Thyroid gland (tissue), 4 donors: ENCODE measurements at regions not wholly inside any gene's neighbourhood (a gene's known extent, or its start where the extent isn't known, plus 50 kb on each side); places are given as distances from the start of the nearest gene placed in this dataset.

Experiments
- POLR2A ChIP-seq, 2 donors: fragments of 450-650 bp; IDR thresholded peaks; one replicate each; pipeline ENCODE4 v1.6.1; 2017; ENCODE audit warnings: antibody characterized with exemption in 2 of 2, mild to moderate bottlenecking in 2 of 2, moderate library complexity in 1 of 2
- TF ChIP-seq, protein P1 (sequence below), 6 experiments: fragments of 200-600 bp in 3 of 6; fragments of 450-650 bp in 3 of 6; sonication (generic) in 3 of 6; IDR thresholded peaks; one replicate each; pipeline ENCODE4 v1.5.1; 2016 to 2019; ENCODE audit warnings: antibody characterized with exemption in 6 of 6, mild to moderate bottlenecking in 2 of 6, inconsistent platforms in 1 of 6, moderate library complexity in 1 of 6

DNA sequence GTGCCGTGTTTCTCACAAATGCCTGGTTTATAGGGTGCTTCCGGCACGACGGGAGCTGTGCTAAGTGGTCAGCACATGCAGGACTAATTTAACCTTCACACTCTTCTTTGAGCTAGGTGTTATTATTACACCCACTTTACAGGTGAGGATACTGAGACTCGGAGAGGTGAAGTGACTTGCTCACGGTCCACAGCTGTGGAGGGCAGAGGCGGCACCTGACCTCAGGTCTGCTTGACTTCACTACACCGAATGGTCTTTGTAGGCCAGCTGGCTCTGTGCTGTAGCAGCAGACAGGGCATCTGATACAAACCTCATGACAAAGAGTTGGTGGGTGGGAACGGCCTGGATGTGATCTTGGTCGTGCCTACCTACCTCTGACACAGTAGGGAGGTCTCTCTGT, 102.0 kb upstream of the BOD1 start:
- TF ChIP-seq, protein P1, sequence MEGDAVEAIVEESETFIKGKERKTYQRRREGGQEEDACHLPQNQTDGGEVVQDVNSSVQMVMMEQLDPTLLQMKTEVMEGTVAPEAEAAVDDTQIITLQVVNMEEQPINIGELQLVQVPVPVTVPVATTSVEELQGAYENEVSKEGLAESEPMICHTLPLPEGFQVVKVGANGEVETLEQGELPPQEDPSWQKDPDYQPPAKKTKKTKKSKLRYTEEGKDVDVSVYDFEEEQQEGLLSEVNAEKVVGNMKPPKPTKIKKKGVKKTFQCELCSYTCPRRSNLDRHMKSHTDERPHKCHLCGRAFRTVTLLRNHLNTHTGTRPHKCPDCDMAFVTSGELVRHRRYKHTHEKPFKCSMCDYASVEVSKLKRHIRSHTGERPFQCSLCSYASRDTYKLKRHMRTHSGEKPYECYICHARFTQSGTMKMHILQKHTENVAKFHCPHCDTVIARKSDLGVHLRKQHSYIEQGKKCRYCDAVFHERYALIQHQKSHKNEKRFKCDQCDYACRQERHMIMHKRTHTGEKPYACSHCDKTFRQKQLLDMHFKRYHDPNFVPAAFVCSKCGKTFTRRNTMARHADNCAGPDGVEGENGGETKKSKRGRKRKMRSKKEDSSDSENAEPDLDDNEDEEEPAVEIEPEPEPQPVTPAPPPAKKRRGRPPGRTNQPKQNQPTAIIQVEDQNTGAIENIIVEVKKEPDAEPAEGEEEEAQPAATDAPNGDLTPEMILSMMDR (IDR thresholded peaks at IDR 0.05), result no peak
- no peak for TF ChIP-seq POLR2A (IDR thresholded peaks at IDR 0.05)
